Hematopoietic multipotent progenitor cell treated with erythropoietin and hydrocortisone succinate and interleukin-3 and kit ligand, for 8 days (in vitro differentiated cells): ENCODE measurements at regions not wholly inside any gene's neighbourhood (a gene's known extent, or its start where the extent isn't known, plus 50 kb on each side); places are given as distances from the start of the nearest gene placed in this dataset.

Source experiments
- DNase-seq: peaks from one replicate; pipeline ENCODE4 v3.0.0-alpha.2; 2015

DNA sequence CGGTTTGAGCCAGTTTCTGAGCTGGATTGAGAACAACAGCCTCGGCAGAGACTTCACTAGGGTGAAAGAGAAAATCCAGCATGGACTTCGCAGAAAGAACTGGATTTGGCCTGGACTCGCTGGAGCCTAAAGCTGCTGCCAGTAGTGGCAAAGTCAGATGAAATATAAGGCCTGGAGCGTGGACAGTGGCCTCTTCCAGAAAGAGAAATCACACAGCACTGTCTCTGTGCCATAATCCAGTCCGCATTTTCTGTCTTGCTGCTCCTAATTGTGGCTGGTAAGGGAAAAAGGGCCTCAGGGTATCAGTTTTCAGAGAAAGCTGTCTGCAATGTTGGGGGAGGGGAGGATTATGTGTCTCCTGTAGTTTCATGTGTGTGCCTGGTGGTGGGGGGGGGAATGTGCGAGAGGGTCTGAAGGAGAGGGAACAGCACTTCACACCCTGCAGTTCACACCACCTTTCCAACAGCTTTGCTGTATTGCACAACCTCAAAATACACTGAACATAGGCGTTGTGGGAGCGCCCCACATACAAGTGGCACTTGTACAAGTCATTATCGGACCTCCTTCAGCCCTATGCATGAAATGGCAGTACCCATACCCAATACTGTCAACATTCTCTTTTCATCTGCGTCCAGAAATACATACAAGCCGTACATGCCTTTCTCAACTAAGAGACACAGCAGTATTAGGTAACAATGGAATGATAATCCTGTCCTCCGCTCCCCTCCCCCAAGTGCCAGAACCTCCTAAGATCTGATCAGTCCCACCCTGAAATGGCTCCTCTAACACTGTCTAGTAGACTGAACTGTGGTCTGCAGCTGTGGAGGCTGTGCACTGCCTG lies 107.5 kb upstream of the ATF7IP start:
- DNase-seq = peak; percentile 87

GRCh38 chr12:14258575-14258940 lies 106.9 kb upstream of the ATF7IP start:
- DNase-seq = no peak

DNA sequence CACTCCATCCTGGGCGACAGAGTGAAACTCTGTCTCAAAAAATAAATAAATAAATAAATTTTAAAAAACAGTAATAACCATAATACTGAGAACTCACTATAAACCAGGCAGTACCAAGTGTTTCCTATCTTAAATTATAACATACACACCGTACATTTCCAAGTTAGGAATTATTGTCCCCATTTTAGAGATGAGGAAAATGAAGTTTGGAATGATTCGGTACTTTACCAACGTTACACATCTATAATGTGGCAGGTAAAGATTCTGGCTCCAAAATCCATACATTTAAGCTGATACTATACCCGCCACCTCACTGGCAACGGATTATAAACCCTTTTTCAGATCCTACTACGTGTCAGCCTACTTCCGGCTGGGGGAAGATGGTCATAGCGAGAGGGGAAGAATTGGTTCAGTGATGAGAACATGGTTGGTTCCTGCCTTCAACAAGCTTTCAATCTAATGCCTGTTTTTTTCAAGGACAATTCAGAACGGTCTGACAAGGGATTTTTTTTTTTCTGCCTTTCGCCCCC lies 105.9 kb upstream of the ATF7IP start:
- DNase-seq = no peak

DNA sequence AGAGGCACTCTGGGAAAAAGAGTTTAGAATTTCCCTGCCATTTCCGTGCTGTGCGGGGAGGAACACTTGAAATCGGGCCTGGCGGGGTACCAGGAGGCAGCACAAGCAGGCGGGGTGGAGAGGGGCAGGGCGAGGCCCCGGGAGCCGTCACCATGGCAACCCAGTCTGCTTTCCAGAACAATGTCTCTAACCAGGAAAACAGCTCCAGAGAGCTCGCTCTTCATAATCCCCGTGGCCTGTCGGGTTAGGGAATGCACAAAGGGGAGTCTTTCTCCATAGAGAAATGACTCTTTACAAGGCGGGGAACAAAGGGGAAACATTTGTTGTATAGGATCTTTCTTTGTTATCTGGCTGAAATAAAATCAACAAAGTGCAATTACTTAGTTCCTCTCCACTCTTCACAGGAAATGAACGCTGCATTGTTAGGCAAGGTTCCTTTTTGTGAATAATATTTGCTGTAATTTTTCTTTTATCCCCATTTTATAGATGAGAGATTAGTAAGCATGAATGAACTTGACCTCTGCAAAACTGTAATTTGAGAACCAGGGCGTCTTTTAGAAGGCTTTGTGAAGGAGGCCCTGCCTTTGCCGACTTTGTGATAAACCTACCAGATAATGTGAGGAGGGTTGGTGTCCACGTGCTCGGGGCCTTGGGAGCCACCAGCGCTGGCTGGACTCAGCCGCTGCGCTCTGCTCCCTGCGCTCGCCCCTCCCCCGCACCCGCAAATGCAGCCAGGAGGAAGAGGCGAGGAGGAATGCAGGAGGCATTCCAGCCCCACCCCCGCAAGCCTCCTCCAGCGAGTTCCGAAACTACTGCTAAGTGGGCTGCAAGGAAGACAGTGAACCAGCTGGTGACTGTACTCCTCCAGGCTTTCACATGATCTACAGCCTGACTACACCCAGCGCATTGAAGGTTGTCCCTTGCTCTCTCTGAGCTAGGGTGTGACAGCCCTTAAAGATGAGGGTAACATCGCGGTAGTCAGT lies 105.2 kb upstream of the ATF7IP start:
- DNase-seq = peak; percentile 41

GRCh38 chr12:14261096-14261495 lies 104.4 kb upstream of the ATF7IP start:
- no peak for DNase-seq

DNA sequence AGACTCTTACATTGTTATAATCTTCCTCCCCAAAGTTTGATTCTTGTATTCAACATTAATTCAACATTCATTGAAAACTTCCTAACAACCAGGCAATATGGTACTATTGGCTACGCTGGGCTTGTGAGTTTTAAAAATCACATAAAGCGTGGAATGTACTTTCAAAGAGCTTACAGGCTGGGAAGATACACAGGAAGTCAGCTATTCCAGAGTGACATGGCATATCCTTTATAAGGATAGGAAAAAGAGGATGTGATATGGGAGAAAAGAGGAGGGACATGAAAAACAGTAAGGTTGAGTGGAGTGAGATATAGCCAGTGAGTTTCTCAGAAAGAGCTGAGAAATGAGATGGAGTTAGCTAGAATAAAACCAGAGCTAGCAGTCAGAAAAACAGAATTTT lies 103.6 kb upstream of the ATF7IP start:
- no peak for DNase-seq

GRCh38 chr12:14262771-14263511 lies 102.5 kb upstream of the ATF7IP start:
- no peak for DNase-seq

DNA sequence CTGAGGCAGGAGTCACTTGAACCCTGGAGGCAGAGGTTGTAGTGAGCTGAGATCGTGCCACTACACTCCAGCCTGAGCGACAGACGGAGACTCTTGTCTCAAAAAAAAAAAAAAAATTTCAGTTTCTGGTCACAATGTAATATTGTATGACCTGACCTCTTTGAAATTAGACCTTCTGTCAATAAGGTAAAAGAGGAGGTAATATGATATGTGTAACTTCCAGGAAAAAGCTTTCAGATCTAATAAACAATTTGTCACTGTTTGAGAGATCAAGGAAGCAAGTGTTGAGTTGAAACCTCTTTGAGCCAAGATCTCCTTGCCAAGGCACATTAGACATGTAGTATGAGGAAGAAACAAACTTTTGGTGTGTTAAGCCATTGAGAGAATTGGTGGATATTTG lies 101.7 kb upstream of the ATF7IP start:
- no peak for DNase-seq

DNA sequence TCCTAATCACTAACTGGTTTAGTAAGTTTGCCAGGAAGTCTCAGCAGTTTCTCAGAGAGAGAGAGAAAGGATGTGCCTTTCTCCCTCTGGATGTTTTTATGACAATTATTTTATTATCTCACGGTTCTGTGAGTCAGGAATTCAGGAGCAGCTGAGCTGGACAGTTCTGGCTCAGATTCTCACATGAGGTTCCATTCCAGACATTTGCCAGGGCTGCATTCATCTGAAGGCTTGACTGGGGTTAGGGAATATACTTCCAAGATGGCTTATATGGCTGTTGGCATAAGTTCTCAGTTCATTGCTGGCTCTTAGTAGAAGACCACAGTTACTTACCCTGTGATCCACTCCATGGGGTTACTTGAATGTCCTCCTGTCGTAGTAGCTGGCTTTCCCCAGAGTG lies 101.2 kb upstream of the ATF7IP start:
- DNase-seq = no peak

DNA sequence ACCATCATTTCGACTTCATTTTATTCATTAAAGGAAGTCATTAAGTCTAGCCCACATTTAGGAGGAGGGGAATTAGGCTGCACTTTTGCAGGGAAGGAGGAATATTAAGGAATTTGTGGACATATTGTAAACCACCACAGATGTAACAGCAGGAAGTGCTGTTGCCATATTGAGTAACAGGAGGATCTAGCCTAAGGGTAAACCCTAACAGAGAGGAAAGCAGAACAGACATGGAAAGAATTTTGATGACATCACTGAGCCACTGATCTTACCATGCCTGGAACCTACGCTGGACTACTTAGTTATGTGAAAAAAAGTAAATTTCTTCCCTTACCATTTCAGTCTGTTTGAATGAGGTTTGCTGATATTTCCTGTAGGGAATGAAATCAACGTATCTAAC lies 100.7 kb upstream of the ATF7IP start:
- no peak for DNase-seq

DNA sequence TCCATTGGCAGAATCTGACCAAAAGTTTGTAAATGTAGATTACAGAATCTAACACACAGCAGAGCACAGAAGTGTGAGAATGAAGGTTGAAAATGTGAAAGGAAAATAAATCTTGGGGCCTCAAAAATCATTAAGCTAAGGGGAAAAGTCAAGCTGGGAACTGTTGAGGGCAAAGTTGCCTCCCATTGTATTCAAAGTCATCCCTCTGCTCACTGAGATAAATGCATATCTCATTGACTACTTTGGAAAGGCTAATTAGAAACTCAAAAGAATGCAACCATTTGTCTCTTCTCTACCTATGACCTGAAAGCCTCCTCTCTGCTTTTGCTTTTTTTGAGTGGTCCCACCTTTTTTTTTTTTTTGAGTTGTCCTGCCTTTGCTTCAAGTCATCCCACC lies 97.4 kb upstream of the ATF7IP start:
- DNase-seq = no peak

DNA sequence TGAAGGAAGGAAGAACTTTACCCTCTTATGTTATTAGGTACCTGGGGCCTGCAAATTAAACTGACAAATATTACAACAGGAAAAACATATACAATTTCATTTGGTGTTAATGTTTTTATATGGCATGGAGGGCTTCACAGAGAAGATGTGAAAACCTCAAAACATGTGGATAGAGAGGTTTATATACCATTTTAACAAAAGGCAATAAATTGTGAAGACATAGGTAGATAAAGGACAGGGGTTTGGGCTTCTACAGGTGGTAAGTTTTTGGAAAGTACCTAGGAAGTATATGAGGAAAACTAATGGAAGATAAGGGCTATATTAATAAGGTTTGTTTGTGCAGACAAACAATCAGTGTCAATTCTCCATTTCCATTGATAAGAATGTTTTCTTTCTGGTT lies 95.1 kb upstream of the ATF7IP start:
- no peak for DNase-seq

GRCh38 chr12:14272956-14273912 lies 92.2 kb upstream of the ATF7IP start:
- DNase-seq = peak; percentile 78

- DNase-seq = no peak
Measured at GRCh38 chr12:14273913-14274311, 91.6 kb upstream of the ATF7IP start.

DNA sequence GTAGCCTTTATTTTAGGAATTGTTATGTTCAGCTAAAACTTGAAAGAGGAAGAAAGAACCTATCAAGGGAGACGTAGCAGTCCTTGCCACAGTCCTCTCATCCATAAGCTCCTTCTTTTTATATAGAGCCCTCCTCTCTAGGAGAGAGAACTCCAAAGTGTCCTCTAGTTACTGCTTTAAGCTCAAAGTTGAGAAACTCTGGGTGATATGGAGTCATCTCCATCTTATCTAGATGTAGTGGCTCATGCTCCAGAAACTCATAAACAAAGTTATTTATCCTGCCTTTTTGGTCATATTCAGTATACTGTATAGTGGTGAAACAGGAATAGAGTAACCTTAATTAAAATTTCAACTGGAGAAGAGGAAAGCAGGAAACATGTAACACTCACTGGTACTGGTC lies 90.4 kb upstream of the ATF7IP start:
- DNase-seq = no peak

GRCh38 chr12:14275886-14276285 lies 89.6 kb upstream of the ATF7IP start:
- no peak for DNase-seq

DNA sequence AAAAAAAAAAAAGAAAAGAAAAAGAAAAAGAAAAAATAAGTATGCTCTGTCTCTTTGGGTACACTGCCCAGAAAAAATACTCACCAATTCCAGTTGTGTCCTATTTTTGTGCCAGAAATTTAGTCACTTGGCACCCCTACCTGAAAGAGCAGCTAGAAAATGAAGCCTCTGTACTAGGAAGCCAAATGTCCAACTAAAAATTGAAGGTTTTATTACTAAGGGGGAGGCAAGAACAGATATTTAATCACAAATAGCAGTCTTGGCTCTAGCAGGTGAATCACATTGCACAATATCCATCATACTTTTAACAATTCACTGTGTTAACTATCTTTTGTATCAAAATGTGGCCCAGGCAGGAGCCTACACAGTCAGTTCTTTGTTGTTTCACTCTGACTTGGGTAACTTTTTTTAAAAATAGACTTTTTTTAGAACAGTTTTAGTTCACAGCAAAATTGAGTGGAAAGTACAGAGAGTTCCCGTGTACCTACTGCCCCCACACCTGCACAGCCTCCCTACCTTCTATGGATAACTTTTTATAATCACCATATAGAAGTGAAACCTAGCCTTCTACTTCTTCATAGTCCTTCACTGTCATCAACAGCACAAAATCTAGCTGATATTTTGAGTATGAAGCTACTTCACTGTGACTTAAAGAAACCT lies 87.1 kb upstream of the ATF7IP start:
- DNase-seq = no peak

DNA sequence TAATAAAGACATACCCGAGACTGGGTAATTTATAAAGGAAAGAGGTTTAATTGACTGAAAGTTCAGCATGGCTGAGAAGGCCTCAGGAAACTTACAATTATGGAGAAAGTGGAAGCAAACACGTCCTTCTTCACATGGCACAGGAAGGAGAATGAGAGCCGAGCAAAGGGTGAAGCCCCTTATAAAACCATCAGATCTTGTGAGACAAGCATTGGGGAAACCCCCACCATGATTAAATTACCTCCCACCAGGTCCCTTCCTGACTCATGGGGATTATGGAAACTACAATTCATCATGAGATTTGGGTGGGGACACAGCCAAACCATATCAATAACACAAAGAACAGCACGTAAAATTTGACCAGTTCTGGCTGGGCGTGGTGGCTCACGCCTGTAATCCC lies 85.6 kb upstream of the ATF7IP start:
- DNase-seq = no peak

GRCh38 chr12:14280921-14281320 lies 84.6 kb upstream of the ATF7IP start:
- no peak for DNase-seq

GRCh38 chr12:14281539-14281938 lies 83.9 kb upstream of the ATF7IP start:
- DNase-seq = no peak

GRCh38 chr12:14283489-14284144 lies 81.9 kb upstream of the ATF7IP start:
- DNase-seq = no peak
